HFFc6 (cell line): ENCODE measurements at regions not wholly inside any gene's neighbourhood (a gene's known extent, or its start where the extent isn't known, plus 50 kb on each side); places are given as distances from the start of the nearest gene placed in this dataset.
A peak's percentile ranks its signal among the peaks of the same experiment; 100 is the strongest.

Experiments used
- DNase-seq: peaks from one replicate; pipeline ENCODE4 v3.0.0-alpha.2; 2018
- H3K27ac Mint-ChIP-seq: 2 replicates; pipeline ENCODE4 v1.8.0; 2020; ENCODE audit warnings: mild to moderate bottlenecking, mixed read lengths
- H3K27me3 Mint-ChIP-seq: 2 replicates; pipeline ENCODE4 v1.8.0; 2021; ENCODE audit warnings: mild to moderate bottlenecking, moderate library complexity, mixed read lengths; ENCODE audit not compliant: insufficient read depth
- H3K36me3 Mint-ChIP-seq: 2 replicates; pipeline ENCODE4 v1.8.0; 2021; ENCODE audit warnings: low read depth, mixed read lengths
- H3K4me1 Mint-ChIP-seq: 2 replicates; pipeline ENCODE4 v1.8.0; 2020; ENCODE audit warnings: low read depth, mixed read lengths
- H3K4me3 Mint-ChIP-seq: 2 replicates; pipeline ENCODE4 v1.8.0; 2020; ENCODE audit warnings: mild to moderate bottlenecking, moderate library complexity, mixed read lengths
- H3K9me3 Mint-ChIP-seq: 2 replicates; pipeline ENCODE4 v1.8.0; 2020; ENCODE audit warnings: mild to moderate bottlenecking, mixed read lengths
- TF ChIP-seq, protein P1 (sequence below): fragments of 200-600 bp; sonication (generic); IDR thresholded peaks from 2 replicates; pipeline ENCODE4 v1.5.0; 2021; ENCODE audit warnings: antibody characterized with exemption, mild to moderate bottlenecking

DNA sequence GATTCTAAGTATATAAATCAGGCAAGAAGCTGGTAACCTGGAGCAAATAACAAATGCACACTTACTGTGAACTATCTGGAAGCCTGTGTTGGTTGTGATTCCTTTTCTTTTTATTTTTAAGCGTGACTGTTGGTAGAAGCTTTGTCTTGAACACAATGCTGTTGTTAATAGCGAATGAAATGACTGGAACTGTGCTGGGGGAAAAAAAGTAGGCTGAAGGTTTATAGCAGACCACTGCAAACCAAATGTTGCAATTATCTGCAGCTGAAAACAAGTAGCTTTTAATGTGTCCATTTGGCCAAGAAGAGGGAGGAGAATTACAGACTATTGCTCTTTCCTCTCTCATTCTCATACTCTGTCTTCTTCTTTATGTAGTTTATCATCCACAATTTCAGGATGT, 184.5 kb upstream of the DNAJC19 start:
- H3K4me3 Mint-ChIP-seq = no peak overlapping the region
- H3K27ac Mint-ChIP-seq = no peak overlapping the region
- TF ChIP-seq, protein P1, sequence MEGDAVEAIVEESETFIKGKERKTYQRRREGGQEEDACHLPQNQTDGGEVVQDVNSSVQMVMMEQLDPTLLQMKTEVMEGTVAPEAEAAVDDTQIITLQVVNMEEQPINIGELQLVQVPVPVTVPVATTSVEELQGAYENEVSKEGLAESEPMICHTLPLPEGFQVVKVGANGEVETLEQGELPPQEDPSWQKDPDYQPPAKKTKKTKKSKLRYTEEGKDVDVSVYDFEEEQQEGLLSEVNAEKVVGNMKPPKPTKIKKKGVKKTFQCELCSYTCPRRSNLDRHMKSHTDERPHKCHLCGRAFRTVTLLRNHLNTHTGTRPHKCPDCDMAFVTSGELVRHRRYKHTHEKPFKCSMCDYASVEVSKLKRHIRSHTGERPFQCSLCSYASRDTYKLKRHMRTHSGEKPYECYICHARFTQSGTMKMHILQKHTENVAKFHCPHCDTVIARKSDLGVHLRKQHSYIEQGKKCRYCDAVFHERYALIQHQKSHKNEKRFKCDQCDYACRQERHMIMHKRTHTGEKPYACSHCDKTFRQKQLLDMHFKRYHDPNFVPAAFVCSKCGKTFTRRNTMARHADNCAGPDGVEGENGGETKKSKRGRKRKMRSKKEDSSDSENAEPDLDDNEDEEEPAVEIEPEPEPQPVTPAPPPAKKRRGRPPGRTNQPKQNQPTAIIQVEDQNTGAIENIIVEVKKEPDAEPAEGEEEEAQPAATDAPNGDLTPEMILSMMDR = no peak
- peaks cover 17% of the 10 kb centered on the region for H3K9me3 Mint-ChIP-seq
- no peaks in the 10 kb centered on the region for H3K36me3 Mint-ChIP-seq
- no peak for DNase-seq
- no peaks in the 10 kb centered on the region for H3K27me3 Mint-ChIP-seq
- H3K4me1 Mint-ChIP-seq = no peaks in the 10 kb centered on the region

DNA sequence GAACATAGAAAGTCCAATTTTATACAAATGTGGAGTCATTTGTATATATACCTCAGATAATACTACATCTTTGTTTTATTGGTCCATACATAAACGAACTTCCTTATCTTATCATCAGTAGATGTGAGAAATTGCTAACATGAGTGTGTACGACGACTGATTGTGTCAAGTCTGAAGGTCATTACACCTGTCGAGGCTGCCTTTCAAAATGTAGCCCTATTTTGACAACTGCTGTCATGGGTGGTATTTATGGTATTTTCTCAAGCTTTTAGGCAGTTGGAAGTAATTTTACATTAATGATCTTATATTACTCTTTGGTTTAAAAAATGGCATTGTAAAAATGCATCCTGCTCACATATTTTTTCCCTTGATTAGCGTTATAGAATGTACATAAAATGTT, 183.7 kb upstream of the DNAJC19 start:
- Mint-ChIP-seq H3K4me3 (no peak overlapping the region), H3K36me3 (no peaks in the 10 kb centered on the region), H3K9me3 (peaks cover 14% of the 10 kb centered on the region), H3K4me1 (no peaks in the 10 kb centered on the region), H3K27me3 (no peaks in the 10 kb centered on the region), H3K27ac (no peak overlapping the region)
- no peak for DNase-seq
- TF ChIP-seq, protein P1 = no peak

DNA sequence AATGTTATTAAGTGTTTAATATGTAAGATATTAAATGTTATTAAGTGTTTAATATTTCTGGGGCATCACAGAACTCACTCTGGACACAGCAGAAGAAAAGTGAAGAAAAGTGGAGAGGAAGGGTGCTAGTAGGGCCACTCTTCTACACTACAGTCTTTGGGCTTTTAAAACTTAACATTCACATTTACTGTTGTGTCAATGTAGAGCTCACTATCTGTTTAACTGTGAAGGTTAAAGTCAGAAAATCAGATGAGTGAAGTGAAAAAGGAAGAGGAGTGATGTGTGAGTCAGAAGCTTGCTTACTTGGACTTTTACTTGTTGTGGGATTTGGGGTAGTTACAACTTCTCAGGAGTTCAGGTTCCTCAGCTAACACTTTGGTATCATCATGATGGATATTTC, 145.3 kb upstream of the DNAJC19 start:
- H3K36me3 Mint-ChIP-seq = no peaks in the 10 kb centered on the region
- H3K4me1 Mint-ChIP-seq = no peaks in the 10 kb centered on the region
- H3K9me3 Mint-ChIP-seq = peaks cover 18% of the 10 kb centered on the region
- TF ChIP-seq, protein P1 = no peak
- H3K27ac Mint-ChIP-seq = no peak overlapping the region
- no peak overlapping the region for H3K4me3 Mint-ChIP-seq
- DNase-seq = no peak
- H3K27me3 Mint-ChIP-seq = no peaks in the 10 kb centered on the region; the same call in 1 of the 2 replicates

DNA sequence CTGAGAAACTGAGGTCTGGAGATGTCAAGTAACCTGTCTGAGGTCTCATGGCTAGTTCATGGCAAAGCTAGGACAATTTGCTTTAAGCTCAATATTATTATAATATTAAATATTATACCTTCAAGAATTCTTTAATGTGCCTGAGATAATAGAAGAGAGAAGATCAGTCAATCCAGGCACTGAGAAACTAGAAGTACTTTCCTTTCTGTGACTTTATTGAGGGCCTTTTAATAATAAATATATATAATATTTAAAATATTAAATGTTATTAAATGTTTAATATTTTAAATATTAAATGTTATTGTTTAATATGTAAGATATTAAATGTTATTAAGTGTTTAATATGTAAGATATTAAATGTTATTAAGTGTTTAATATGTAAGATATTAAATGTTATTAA, 144.3 kb upstream of the DNAJC19 start:
- no peaks in the 10 kb centered on the region for H3K4me1 Mint-ChIP-seq
- TF ChIP-seq, protein P1 = no peak
- no peak for DNase-seq
- no peaks in the 10 kb centered on the region; the same call in 1 of the 2 replicates for H3K27me3 Mint-ChIP-seq
- H3K9me3 Mint-ChIP-seq = peaks cover 22% of the 10 kb centered on the region
- H3K27ac Mint-ChIP-seq = no peak overlapping the region
- no peaks in the 10 kb centered on the region for H3K36me3 Mint-ChIP-seq
- no peak overlapping the region for H3K4me3 Mint-ChIP-seq

DNA sequence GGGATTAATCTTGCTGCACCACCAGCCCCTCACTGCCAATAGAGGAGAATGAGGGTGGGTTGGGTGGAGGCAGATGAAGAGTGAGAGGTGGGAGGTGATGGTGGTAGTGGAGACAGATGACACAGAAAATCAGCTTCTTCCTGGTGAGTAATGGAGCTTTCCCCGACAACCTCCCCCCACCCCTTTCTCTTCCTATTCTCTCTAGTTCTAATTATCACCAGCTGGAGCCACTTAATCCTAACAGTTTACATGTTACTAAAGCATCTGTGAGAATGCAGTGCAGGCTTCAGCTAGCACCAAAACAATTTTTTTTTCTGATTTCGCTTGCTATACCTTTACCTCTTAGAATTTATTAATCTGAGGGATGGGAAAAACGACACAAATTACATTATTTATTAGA, 116.1 kb upstream of the DNAJC19 start:
- Mint-ChIP-seq H3K4me3 (no peak overlapping the region), H3K4me1 (no peaks in the 10 kb centered on the region), H3K27ac (no peak overlapping the region), H3K36me3 (no peaks in the 10 kb centered on the region), H3K27me3 (no peaks in the 10 kb centered on the region; the same call in 1 of the 2 replicates), H3K9me3 (peaks cover 33% of the 10 kb centered on the region)
- TF ChIP-seq, protein P1 = no peak
- no peak for DNase-seq

DNA sequence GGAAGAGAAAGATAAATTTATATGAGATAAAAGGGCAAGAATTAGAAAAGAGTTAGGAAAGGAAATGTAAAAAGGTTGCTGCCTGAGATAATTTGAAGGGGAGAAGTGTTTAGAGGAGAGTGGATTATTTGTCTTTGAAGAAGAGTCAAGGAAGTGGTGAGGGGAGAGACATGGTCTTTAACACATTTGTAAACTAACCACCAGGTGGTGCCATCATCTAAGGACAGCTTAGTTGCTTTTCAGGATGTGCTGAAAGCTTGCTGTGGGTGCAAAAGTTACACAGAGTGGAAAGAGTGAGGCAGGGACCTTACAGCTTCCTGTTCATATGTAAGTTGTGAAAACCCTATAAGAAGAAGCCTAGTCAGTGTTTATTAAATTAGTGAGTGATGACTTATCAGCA, 114.1 kb upstream of the DNAJC19 start:
- Mint-ChIP-seq H3K27ac (no peak overlapping the region), H3K4me3 (no peak overlapping the region), H3K36me3 (no peaks in the 10 kb centered on the region), H3K27me3 (no peaks in the 10 kb centered on the region; the same call in 1 of the 2 replicates), H3K4me1 (no peaks in the 10 kb centered on the region), H3K9me3 (peaks cover 30% of the 10 kb centered on the region)
- no peak for DNase-seq
- TF ChIP-seq, protein P1 = peak; percentile 43
